CD14-positive monocyte (primary cell): ENCODE measurements at regions not wholly inside any gene's neighbourhood (a gene's known extent, or its start where the extent isn't known, plus 50 kb on each side); places are given as distances from the start of the nearest gene placed in this dataset.

Experiments used
- DNase-seq, 3 donors: peaks; one replicate each; pipeline ENCODE4 v3.0.0-alpha.2; 2011 to 2022
- H2AFZ ChIP-seq: 2 replicates; pipeline ENCODE4 v1.6.0; 2012; ENCODE audit warnings: mild to moderate bottlenecking, low read depth, low read length, inconsistent platforms; ENCODE audit not compliant: insufficient read depth, poor library complexity, severe bottlenecking
- H3K27ac ChIP-seq, 2 donors: 1 replicate in 1 of 2; 2 replicates in 1 of 2; pipeline ENCODE4 v1.5.1; 2012 to 2013; ENCODE audit warnings: low read length in 2 of 2, control low read depth in 1 of 2, inconsistent platforms in 1 of 2, low read depth in 1 of 2, mild to moderate bottlenecking in 1 of 2
- H3K27me3 ChIP-seq, 2 donors: one replicate each; pipeline versions ENCODE4 v1.6.0 to v1.6.1; 2011 to 2013; ENCODE audit warnings: low read length in 2 of 2; ENCODE audit not compliant: control insufficient read depth in 2 of 2, insufficient read depth in 2 of 2
- H3K36me3 ChIP-seq, 2 donors: replicated peaks in 1 of 2; 1 replicate in 1 of 2; 2 replicates in 1 of 2; pipeline versions ENCODE4 v1.5.1 to v1.6.1; 2012 to 2013; ENCODE audit warnings: low read length in 2 of 2, control low read depth in 1 of 2, inconsistent platforms in 1 of 2, mild to moderate bottlenecking in 1 of 2; ENCODE audit not compliant: insufficient read depth in 2 of 2, control insufficient read depth in 1 of 2
- H3K4me1 ChIP-seq, 2 donors: 1 replicate in 1 of 2; 2 replicates in 1 of 2; pipeline versions ENCODE4 v1.5.1 to v1.6.1; 2012 to 2013; ENCODE audit warnings: low read length in 2 of 2, control low read depth in 1 of 2, inconsistent platforms in 1 of 2, mild to moderate bottlenecking in 1 of 2, moderate library complexity in 1 of 2; ENCODE audit not compliant: insufficient read depth in 2 of 2, control insufficient read depth in 1 of 2
- H3K4me2 ChIP-seq: replicated peaks from 2 replicates; pipeline ENCODE3; 2012; ENCODE audit warnings: low read length, moderate library complexity, mild to moderate bottlenecking; ENCODE audit not compliant: poor library complexity, severe bottlenecking; ENCODE audit errors: extremely low read depth
- H3K4me3 ChIP-seq, 3 experiments: fragments of 200-600 bp in 1 of 3; sonication (generic) in 1 of 3; replicated peaks in 1 of 3; 1 replicate in 2 of 3; 2 replicates in 1 of 3; pipeline ENCODE4 v1.5.1; 2011 to 2013; ENCODE audit warnings: low read length in 3 of 3, mild to moderate bottlenecking in 3 of 3, control low read depth in 2 of 3, low read depth in 2 of 3, inconsistent platforms in 1 of 3, moderate library complexity in 1 of 3
- H3K79me2 ChIP-seq: 2 replicates; pipeline ENCODE4 v1.6.0; 2012; ENCODE audit warnings: mild to moderate bottlenecking, control low read depth, inconsistent platforms, low read length, moderate library complexity; ENCODE audit not compliant: insufficient read depth
- H3K9ac ChIP-seq: 2 replicates; pipeline ENCODE4 v1.6.0; 2017; ENCODE audit warnings: low read length, mild to moderate bottlenecking; ENCODE audit not compliant: insufficient read depth, poor library complexity, severe bottlenecking
- H3K9me3 ChIP-seq, 2 donors: replicated peaks in 1 of 2; 1 replicate in 1 of 2; 2 replicates in 1 of 2; pipeline versions ENCODE4 v1.5.1 to v1.6.1; 2012 to 2013; ENCODE audit warnings: low read length in 2 of 2, control low read depth in 1 of 2; ENCODE audit not compliant: control insufficient read depth in 1 of 2, insufficient read depth in 1 of 2
- H4K20me1 ChIP-seq: 2 replicates; pipeline ENCODE4 v1.6.0; 2012; ENCODE audit warnings: mild to moderate bottlenecking, low read length, control low read depth, moderate library complexity; ENCODE audit not compliant: insufficient read depth
- H3K27ac Mint-ChIP-seq, 7 donors: one replicate each; pipeline ENCODE4 v1.8.0; 2020; ENCODE audit warnings: mild to moderate bottlenecking in 7 of 7, mixed read lengths in 7 of 7, moderate library complexity in 6 of 7, inconsistent platforms in 2 of 7
- H3K27me3 Mint-ChIP-seq, 3 donors: one replicate each; pipeline ENCODE4 v1.8.0; 2021 to 2022; ENCODE audit warnings: low read depth in 3 of 3, mild to moderate bottlenecking in 3 of 3, mixed read lengths in 3 of 3, moderate library complexity in 3 of 3, inconsistent platforms in 1 of 3
- H3K36me3 Mint-ChIP-seq, 2 donors: one replicate each; pipeline ENCODE4 v1.8.0; 2020; ENCODE audit warnings: mixed read lengths in 2 of 2, inconsistent platforms in 1 of 2, mild to moderate bottlenecking in 1 of 2
- H3K4me1 Mint-ChIP-seq: one replicate; pipeline ENCODE4 v1.8.0; 2020; ENCODE audit warnings: mild to moderate bottlenecking, mixed read lengths
- H3K4me3 Mint-ChIP-seq, 2 donors: one replicate each; pipeline ENCODE4 v1.8.0; 2020; ENCODE audit warnings: mild to moderate bottlenecking in 2 of 2, mixed read lengths in 2 of 2, moderate library complexity in 1 of 2
- H3K9me3 Mint-ChIP-seq, 7 donors: one replicate each; pipeline ENCODE4 v1.8.0; 2020 to 2022; ENCODE audit warnings: mixed read lengths in 7 of 7, mild to moderate bottlenecking in 6 of 7, moderate library complexity in 6 of 7, inconsistent platforms in 2 of 7
- CTCF ChIP-seq: fragments of 200-600 bp; IDR thresholded peaks from one replicate; pipeline ENCODE4 v1.8.0; 2022; ENCODE audit warnings: antibody characterized with exemption, mild to moderate bottlenecking
- WGBS: methylation state at CpG from one replicate; pipeline ENCODE4 v1.1.5; 2013; ENCODE audit warnings: missing lambda C conversion rate; ENCODE audit not compliant: insufficient coverage; 5-methylcytosine and 5-hydroxymethylcytosine counted together
- intact Hi-C, 2 donors: fragments of 100-400 bp; cut with micrococcal nuclease; formaldehyde crosslinking; loops; one replicate each; pipeline versions ENCODE4 v1.15.0 to v1.15.1; 2023

DNA sequence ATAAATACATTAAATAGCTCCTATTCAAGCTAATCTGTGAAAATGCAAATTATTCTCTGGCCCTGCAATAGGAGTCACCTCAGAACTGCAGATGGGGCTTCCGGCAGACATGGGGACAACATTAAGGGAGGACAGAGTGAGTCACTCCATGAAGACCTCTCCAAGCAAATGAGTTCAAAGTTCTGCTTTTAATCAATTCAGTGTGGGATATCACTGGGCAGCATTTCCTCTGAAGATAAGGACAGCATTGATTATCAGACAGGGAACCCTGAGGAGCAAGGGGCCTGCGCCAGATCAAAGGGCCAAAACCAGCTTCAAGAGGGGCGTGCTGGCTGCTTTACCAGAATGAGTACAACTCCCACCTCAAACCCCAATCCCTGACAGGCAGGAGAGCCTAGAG lies 356.9 kb upstream of the KLHL29 start:
- intact Hi-C loops = no loop called here
- H3K4me1 Mint-ChIP-seq = no peaks in the 10 kb centered on the region
- H3K27me3 ChIP-seq = no peaks in the 10 kb centered on the region

GRCh38 chr2:23029111-23029510 lies 355.9 kb upstream of the KLHL29 start:
- H2AFZ ChIP-seq = no peak overlapping the region
- Mint-ChIP-seq H3K27me3 (peaks cover 0 to 4% (median 1%) of the 10 kb centered on the region in 3 donors), H3K4me1 (no peaks in the 10 kb centered on the region), H3K9me3 (peaks cover 0 to 11% (median 2%) of the 10 kb centered on the region in 7 donors), H3K4me3 (no peak overlapping the region), H3K36me3 (no peaks in the 10 kb centered on the region), H3K27ac (no peak overlapping the region)
- intact Hi-C loops = no loop called here
- H3K79me2 ChIP-seq = no peaks in the 10 kb centered on the region
- H3K4me1 ChIP-seq = no peaks in the 10 kb centered on the region
- H3K4me2 ChIP-seq = no peak overlapping the region
- no peak for TF ChIP-seq CTCF
- H3K27me3 ChIP-seq = no peaks in the 10 kb centered on the region
- 100% methylated on average over 2 of the region's 5 CpGs for WGBS
- no peak for DNase-seq
- H4K20me1 ChIP-seq = no peaks in the 10 kb centered on the region
- no peak overlapping the region for H3K4me3 ChIP-seq
- no peak overlapping the region for H3K27ac ChIP-seq
- no peaks in the 10 kb centered on the region for H3K9me3 ChIP-seq
- H3K36me3 ChIP-seq = no peaks in the 10 kb centered on the region
- no peak overlapping the region for H3K9ac ChIP-seq

More for the DNA sequence above, 356.9 kb upstream of the KLHL29 start:
- Histone ChIP-seq H3K79me2 (no peaks in the 10 kb centered on the region), H3K27ac (no peak overlapping the region), H3K4me3 (no peak overlapping the region), H3K36me3 (no peaks in the 10 kb centered on the region), H3K4me2 (no peak overlapping the region), H4K20me1 (no peaks in the 10 kb centered on the region), H3K4me1 (no peaks in the 10 kb centered on the region), H2AFZ (no peak overlapping the region), H3K9ac (no peak overlapping the region), H3K9me3 (no peaks in the 10 kb centered on the region)
- Mint-ChIP-seq H3K27me3 (peaks cover 0 to 4% (median 1%) of the 10 kb centered on the region in 3 donors), H3K9me3 (peaks cover 0 to 11% (median 2%) of the 10 kb centered on the region in 7 donors), H3K27ac (no peak overlapping the region), H3K4me3 (no peak overlapping the region), H3K36me3 (no peaks in the 10 kb centered on the region)
- no peak for DNase-seq
- WGBS = 55% methylated on average over 2 of the region's 3 CpGs
- no peak for TF ChIP-seq CTCF
